Activated T-cell treated with anti-CD3 and anti-CD28 coated beads, Interleukin-2, amount 50 U/mL, for 48 hours (primary cell): ENCODE measurements at regions not wholly inside any gene's neighbourhood (a gene's known extent, or its start where the extent isn't known, plus 50 kb on each side); places are given as distances from the start of the nearest gene placed in this dataset.

ENCODE experiments used
- DNase-seq, 2 experiments: peaks; one replicate each; pipeline ENCODE4 v3.0.0-alpha.2; 2020

DNA sequence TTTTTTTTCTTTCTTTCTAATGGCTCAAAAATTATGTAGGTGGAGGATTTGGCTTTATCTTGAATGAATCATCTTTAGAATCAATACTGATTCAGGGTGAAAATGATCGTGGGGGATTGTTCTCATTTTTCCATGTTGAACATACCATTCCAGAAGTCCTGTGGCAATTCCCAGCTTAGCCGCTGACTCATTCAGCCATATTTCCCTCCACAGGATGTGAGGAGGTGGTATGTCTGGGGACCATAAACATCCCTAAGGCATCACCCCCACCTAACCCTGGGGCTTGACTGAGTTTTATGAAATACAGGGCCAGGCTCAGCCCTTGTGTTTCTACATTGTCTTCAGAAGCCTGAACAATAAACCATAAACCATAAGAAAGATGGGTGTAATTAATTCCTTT lies 92.7 kb upstream of the FN1 start:
- no peak for DNase-seq

DNA sequence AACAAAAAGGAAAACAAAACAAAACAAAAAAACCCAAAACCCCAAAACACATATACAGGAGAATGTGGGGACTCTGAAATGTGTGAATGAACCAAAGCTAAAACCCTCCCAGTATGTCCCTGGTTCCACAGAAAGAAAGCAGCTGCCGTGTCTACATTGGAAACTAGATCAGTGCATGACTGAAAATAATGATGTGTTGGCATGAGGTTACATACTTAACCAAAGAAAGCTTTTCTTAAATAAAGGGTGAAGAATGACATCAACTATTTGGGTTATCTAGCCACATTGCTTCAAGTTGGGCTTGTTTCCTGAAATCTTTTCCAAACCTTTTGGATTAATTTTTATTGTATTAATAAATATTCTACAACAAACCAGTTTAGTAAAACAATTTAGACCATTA lies 91.9 kb upstream of the FN1 start:
- no peak for DNase-seq

DNA sequence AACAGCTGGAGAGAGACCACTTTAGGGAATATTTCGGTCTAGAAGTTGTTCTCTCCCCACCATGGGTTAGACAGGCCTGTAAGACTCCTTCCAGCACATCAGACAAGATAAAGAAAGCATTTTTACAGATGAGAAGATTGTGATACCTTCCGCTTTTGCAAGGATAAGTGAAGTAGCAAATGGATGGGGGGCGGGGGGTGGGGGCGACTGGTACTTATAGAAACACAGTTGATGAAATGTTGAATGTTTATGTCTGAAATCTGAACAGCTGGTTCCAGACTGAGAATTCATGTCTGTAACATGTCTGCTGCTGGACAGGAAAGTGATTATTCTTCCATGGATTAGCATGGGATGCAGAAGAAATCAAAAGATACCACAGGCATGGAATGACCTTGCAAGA lies 90.5 kb upstream of the FN1 start:
- DNase-seq: no peak

DNA sequence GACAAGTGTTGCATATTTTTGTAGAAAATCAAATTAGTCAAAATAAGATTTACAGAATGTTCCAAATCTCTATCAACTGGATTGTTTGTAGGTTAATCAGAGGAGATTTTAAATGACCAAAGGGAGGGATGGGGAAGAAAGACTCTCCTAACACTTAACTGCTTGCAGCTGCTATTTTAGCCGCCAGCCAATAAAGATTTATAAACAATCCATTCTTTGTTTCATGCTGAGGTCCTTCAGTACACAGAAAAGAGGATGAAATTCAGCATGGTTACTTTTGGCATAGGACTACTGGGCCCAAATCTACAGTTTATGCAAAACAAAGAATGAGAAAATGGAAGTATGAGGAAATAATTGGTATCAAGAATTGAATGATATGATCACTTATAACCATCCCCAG lies 86.4 kb upstream of the FN1 start:
- no peak for DNase-seq

DNA sequence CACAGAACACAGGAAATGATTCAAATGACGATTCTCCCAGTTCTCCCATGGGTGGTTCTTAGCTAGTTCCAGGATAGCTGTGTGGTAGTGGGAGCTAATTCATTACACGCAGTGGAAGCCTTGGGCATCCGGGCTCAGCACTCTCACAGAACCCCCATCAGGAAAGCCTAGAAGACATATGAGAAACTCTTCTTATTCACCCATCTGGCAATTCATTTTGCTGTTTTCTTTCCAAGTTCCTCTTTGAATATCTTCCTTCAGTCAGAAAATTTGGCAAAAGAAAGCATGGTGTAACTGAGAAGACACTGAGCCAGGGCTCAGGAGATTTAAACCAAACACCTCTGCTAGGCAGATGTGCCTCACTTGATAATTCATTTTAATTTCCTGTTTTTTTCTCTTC lies 85.2 kb upstream of the FN1 start:
- DNase-seq: no peak

DNA sequence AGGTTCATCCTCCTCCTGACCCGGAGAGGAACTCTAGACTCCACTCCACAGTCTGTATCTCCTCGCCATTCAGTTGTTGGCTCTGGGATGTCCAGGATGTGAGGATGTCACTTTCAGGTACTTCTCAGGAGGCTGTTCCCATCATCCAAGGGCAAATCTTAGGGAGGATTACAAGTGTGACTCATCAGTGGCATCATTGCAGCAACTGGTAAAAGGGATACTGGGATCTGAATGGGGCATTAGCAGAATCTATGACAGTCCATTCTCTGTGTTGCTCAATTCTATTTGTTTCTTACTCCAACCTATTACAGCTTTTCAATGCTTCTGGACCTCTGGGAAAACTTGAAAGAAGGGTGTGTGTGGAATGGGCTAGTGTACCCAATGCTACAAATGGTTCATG lies 81.5 kb upstream of the FN1 start:
- DNase-seq: no peak

DNA sequence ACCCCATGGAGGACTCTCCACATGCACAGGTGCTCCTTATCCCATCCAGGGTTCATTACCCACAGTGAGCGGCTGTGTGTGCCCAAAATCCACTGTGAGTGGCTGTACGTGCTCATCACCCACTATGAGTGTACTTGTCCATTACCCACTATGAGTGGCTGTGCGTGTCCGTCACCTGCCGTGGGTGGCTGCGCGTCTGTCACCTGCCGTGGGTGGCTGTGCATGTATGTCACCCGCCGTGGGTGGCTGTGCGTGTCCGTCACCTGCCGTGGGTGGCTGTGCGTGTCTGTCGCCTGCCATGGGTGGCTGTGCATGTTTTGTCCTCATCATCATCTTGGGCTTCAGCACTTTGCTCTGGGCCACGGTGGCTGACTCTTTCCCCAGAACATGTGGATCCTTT lies 78.6 kb upstream of the FN1 start:
- no peak for DNase-seq

DNA sequence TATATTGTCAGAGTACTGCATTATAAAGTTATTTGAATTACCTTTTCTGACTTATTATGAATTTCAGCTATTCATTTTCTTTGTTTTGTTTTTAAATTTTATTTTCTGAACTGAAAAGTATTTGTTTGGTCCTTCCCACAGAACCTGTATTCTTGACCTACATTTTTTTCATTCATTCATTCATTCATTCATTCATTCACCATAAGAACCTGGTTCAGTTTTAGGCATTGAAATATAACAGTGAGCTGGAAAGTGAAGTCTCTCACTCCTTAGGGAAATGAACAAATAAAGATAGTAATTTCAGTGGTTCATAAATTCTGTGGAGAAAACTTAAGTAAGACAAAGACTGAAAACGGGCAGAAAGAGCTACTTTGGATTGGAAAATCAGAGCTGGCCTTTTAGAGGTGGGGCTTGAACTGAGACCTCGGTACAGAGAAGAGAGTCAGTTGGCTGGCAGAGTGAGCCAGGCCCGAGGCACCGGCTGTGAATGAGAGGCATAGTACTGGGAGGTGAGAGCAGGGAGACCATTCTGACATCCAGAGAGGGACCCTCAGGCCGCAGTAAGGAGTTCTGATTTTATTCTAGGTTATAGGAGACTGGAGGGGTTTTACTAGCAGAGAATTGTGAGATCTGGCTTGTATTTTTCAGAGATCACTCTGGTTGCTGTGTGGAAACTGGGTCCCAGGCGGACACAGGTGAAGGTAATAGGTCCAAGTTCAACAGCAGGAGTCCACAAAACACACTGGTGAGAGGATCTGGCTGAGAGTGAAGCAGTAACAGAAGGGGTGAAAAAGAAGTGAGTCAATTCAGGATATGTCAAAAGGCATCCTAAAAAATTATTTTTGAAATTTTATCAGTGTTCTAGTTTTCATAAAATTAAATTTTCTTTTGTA lies 75.8 kb upstream of the FN1 start:
- DNase-seq: no peak

DNA sequence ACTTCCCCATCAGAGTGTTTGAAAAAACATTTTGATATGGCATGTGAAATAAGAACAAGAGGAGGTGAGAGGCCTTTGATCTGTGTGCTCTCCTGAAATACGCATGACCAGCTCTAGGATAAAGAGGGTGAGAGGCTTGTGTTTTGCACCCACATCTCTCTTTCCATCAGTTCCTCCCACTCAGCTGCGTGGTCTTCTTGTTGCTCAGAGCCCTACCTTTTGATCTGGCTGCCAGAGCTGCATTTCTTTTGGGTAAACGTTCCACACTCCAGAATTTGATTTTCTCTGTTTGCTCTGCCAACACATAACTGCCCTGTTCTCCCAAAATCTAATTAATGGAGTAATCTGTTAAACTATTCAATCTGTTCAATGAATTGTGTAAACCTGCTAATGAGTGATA lies 72.0 kb upstream of the FN1 start:
- DNase-seq: no peak

DNA sequence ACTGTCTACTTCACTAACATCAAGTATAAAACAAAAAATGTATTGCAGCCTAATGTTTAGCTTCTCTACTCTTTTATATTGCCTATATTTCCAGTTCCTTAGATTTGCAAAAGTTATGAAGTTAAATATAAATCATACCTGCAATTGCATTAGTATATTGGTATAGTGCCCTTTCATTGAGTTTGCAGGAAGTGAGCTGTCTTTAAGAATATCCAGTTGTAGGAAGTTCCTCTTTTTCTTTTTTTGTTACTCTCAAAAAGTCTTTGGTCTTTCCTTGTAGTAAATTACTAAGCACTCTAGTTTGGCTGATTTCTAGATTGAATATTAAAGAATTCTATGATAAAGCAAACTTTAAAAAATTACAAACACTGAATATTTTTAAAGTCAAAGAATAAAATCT lies 71.3 kb upstream of the FN1 start:
- DNase-seq: no peak

DNA sequence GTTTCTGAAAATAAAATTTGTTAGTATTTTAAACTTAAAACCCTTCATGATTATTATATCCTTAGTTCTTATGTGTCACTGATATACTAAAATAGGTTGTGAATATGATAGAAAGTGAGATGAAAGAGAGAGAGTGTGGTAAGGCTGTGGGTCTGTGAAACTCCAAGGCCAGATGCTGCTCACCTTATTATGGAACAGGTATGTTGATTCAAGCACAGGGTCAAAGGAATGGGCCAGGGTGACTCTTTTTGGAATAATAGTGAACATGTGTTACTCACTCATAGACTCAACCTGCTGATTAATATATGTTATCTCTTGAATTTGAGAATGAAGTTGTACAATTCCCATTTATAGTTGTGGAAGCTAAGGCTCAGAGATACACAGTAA lies 70.7 kb upstream of the FN1 start:
- no peak for DNase-seq

DNA sequence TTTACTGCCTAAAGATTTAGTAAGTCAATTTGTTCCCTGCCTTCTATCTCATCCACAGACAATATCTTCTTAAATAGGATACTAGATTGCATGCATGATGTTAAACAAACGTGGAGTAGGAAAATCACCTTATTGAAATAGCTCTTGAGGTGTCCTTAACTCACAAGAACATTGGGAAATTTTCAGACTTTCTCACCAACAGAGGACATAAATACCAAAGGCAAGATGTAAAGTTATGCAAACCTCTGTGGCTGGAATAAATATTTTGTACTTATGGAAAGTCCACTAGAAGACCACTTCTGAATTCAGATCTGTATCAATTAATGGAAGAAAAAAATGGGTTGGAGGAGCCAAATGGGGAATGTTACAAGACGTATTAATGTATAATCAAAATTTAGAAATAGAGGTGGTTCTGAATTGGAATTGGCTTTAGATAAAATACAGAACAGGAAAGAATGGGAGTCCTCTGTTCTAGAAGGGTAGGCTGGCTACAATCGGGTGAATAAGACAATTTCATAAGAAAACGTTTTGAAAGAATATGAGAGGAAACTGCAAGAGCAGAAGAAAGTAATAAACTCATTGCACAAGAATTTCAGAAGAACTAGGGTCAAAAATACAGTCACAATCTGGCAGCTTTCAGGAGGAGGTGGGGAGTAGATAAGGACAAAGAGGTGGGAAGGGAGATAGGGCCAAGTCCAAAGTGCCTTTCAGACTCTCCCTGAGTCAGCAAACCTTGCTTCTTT lies 69.3 kb upstream of the FN1 start:
- DNase-seq: no peak

DNA sequence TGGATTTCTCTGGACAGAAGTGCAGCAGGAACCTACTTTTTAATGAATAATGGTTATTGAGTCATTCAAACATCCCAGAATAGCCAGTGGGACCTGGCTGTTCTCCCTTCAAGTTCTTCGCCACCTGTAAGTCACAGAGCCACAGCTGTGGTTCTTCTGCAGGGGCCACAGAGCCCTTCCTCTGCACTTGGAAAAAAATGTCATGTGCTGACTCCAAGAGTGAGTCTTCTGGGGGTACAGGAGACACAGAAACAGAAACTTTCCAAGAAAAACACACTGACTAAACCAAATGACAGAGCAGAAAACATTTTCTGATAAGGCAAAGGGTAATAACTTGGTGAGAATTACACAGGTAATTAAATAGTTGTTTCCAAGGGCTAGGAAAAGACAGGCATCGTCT lies 68.7 kb upstream of the FN1 start:
- no peak for DNase-seq

DNA sequence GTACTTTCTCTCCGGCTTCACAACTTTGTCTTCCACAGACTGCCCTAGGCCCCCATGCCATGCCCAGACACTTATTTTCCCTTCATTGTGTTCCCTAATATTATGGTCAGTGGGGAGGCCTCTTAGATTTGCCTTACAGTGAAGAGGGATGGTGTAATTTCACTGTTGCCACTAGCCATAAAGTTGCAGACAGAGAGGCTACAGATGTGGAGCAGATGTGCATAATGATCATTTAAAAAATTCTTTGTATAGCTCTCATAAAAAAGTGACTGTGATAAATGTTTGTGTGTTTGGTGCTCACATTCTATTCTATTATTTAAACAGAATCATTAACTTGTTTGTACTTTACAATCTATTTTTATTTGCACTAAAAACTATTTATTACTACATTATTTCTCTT lies 67.5 kb upstream of the FN1 start:
- no peak for DNase-seq

DNA sequence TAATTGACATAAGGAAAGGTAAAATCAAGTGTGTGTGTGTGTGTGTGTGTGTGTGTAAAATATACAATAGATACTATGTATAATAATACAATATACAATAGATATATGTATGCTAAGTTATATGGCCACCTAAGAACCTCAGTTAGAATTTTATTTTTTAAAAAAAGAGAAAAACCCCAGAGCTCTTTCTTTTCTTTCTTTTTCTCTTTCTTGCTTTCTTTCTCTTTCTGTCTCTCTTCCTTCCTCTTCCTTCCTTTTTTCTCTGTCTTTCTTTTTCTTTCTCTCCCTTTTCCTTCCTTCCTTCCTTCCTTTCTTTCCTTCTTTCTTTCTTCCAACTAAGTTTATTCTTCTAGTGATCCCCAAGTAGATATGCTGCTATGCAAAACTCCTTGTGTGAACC lies 64.6 kb upstream of the FN1 start:
- DNase-seq: no peak

DNA sequence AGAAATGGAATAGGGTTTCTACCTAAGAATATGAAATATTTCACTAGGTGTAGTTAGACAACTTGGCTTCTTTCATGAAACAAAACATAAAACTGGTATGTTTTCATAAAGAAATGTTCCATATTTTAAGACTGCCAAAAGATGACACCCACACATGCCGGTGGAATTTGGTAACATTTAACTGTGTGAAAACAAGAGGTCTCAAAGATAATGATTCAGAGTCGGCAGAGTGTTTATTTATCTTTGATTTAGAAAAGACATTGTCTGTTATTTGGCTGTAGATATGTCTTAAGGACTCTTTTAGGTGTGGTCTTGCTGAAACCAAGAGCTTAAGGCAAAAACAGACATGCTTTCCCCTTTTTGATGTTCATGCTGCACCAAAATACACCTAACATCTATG lies 63.5 kb upstream of the FN1 start:
- DNase-seq: no peak

DNA sequence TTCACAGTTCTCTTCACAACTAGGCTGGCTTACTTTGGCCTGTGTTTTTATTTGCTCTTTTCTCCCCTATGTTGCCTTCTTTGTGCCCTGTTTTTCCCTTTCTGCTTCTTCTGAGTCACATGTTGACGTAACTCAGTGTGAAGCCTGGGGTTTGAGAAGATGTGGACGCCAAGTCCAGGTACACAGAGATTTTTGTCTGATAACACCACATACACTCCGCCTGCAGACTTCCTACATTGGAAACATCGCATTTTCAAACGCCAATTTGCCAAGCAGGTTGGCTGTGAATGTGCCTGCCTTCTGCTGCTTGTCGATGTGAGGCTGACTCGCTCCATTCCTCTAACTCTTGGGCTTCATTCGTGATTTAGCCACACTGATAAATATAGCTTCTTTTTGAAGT lies 62.6 kb upstream of the FN1 start:
- no peak for DNase-seq

DNA sequence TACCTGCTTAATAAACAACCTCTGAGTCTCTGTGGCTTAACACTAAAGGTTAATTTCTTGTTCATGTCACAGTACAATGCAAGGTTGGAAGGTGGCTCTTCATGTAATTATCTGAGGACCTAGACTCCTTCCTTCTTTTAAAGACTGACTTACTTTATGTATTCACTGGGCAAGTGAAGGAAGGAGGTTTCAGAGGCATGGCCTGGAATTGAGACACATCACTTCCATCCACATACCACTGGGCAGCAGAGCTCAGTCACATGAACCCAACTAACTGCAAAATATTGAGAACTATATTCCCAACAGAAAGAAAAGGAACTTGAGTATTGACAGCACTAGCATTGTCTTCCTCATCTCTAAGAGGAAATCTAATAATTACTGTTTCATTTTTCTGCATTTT lies 57.5 kb upstream of the FN1 start:
- DNase-seq: no peak

DNA sequence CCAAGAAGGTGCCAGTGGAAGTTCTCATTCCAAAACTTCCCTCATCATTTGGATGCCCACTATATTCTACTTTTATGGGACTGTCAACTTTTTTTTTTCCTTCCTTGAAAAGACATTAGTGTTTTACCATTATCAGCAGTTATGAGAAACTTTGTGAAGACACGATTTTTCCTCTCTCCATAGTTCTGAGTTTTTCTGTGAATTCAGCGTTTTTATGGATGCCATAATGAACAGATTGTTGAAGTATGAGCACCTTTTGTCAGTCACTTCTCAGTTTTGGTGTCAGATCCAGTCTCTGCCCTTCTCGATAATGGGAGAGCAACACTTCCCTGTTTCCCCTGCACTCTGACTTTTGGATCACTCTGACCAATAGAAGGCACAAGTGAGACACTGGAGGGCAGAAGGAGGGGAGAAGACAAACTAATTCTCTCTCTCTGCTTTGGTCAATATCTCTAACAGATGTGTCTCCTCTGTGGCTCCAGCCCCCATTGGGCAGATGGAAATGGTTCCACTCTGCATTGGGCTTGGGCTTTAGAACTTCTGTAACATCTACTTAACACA lies 53.5 kb upstream of the FN1 start:
- DNase-seq: no peak

DNA sequence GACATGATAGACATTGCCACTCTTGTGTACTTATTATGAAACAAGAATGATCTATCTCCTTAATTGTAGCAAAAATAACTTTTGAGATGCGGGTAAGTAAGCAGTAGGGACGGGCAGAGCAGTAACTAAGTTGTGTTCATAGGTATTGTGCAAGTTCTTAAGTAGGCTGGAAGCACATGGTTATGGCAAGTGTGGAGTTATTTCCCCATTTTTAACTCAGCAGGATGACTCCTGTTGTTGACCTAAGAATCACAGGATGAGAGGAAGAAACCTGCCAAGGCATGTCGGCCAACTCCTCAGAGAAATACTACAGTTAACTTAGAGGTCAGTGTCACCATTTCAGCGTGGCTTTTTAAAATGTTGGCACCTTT lies 51.1 kb upstream of the FN1 start:
- no peak for DNase-seq

DNA sequence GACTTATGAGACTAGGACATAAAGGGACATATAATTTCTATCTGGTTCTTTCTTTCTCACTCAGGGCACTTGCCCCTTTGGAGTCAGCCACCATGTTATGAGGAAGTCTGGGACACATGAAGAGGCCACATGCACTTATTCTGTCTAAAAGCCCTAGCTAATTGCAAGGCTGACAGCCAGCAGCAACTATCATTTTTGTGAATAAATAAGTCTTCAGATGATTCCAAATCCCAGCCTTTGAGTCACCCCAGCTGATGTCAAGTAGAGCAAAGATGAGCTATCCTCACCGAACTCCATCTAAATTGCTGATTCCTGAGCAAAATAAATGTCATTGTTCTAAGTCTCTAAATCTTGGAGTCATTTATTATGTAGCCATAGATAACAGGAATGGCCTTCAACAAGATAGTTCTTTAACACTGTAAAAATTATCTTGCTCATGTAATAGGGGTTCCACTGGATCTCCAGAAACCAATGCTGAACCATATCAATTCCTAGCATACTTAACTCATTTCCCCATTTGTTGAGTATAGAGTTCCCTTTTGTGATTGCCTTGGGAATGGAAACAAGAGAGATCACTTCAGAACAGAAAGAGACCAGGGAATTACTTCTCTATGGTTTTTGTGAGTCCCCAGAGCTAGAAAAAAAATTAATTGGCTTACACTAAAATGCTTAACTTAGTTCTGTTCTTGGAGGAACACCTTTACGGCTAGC lies 50.6 kb upstream of the FN1 start:
- DNase-seq: no peak
